NB4 (cell line): ENCODE measurements at regions not wholly inside any gene's neighbourhood (a gene's known extent, or its start where the extent isn't known, plus 50 kb on each side); places are given as distances from the start of the nearest gene placed in this dataset.

Experiments used
- DNase-seq: peaks from one replicate; pipeline ENCODE4 v3.0.0; 2010; ENCODE audit warnings: low read depth
- H3K4me3 ChIP-seq: one replicate; pipeline ENCODE4 v1.5.1; 2011; ENCODE audit warnings: mild to moderate bottlenecking, low read depth, low read length, moderate library complexity
- CTCF ChIP-seq: IDR thresholded peaks from one replicate; pipeline ENCODE4 v1.5.1; 2012; ENCODE audit warnings: low read depth, low read length
- MAX ChIP-seq: IDR thresholded peaks from 2 replicates; pipeline ENCODE4 v1.6.1; 2011; ENCODE audit warnings: low read depth, low read length
- MYC ChIP-seq: IDR thresholded peaks from 2 replicates; pipeline ENCODE4 v1.6.1; 2011; ENCODE audit warnings: low read depth, low read length
- POLR2A ChIP-seq: IDR thresholded peaks from 2 replicates; pipeline ENCODE4 v1.6.1; 2011; ENCODE audit warnings: mild to moderate bottlenecking; ENCODE audit not compliant: insufficient read length; ENCODE audit errors: extremely low read depth

- TF ChIP-seq MYC (no peak), CTCF (no peak), MAX (no peak), POLR2A (no peak)
- no peak overlapping the region for H3K4me3 ChIP-seq
- DNase-seq, result no peak
Measured at GRCh38 chr13:84630476-84630875, 748.2 kb upstream of the SLITRK1 start.

- no peak overlapping the region for H3K4me3 ChIP-seq
- TF ChIP-seq POLR2A, result no peak
- TF ChIP-seq CTCF, result no peak
- no peak for TF ChIP-seq MYC
- no peak for TF ChIP-seq MAX
- DNase-seq, result no peak
Measured at GRCh38 chr13:84616864-84617263, 734.6 kb upstream of the SLITRK1 start.

- no peak for TF ChIP-seq POLR2A
- no peak overlapping the region for H3K4me3 ChIP-seq
- no peak for DNase-seq
Measured at GRCh38 chr13:84609716-84610115, 727.4 kb upstream of the SLITRK1 start.

GRCh38 chr13:84607261-84608013 lies 725.2 kb upstream of the SLITRK1 start:
- DNase-seq, result no peak
- TF ChIP-seq MYC (no peak), CTCF (no peak), MAX (no peak), POLR2A (no peak)
- H3K4me3 ChIP-seq, result no peak overlapping the region

- no peak overlapping the region for H3K4me3 ChIP-seq
- DNase-seq, result no peak
- no peak for TF ChIP-seq POLR2A
- no peak for TF ChIP-seq MAX
- TF ChIP-seq CTCF, result no peak
- TF ChIP-seq MYC, result no peak
Measured at GRCh38 chr13:84606616-84607015, 724.3 kb upstream of the SLITRK1 start.

- H3K4me3 ChIP-seq, result no peak overlapping the region
- TF ChIP-seq CTCF (no peak), MYC (no peak), MAX (no peak), POLR2A (no peak)
- DNase-seq, result no peak
Measured at GRCh38 chr13:84605927-84606326, 723.7 kb upstream of the SLITRK1 start.
